HG03460 (cell line): ENCODE measurements at regions not wholly inside any gene's neighbourhood (a gene's known extent, or its start where the extent isn't known, plus 50 kb on each side); places are given as distances from the start of the nearest gene placed in this dataset.

Source experiments
- ATAC-seq: cut with Tn5 transposase; IDR thresholded peaks from one replicate; pipeline ENCODE4 v1.9.1; 2021; ENCODE audit not compliant: unreplicated experiment

GRCh38 chr12:104863296-104863948 lies 94.7 kb downstream of the SLC41A2 start:
- no peak for ATAC-seq

DNA sequence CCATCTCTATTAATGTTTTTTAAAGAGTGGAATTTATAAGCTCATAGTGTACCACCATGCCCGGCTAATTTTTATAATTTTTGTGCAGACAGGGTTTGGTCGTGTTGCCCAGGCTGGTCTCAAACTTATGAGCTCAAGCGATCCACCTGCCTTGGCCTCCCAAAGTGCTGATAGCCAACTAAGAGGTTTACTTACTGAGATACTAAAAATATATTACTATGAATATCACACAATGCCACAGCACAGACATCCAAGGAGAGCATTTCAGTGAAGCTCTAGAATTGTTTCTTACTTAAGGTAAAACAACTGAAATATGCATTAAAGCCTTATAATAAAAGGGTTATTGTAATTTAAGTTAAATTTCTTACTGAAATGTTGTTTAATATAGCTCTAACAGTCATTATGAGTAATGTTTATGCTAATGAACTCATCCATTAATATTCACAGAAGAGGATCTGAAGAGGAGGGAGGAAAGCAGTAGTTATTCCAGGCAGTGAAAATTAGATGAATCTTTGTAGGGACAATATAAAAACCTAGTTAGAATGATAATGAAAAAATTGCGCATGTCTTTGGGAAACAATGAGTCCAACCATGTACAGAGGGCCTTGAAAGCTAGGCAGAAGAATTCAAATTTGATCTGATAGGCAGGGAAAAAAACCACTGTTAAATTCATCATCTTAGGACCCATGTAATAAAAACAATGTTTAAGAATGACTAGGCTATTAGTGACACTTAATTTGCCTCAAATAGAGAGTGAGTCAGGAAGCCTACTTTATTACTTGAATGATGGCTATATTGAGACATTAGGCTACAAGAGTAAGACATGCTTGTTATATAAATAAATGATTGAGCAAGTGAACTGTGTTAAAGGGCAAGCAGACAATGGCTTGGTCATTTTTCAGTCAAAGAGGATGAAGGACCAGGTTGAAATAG lies 99.2 kb downstream of the SLC41A2 start:
- no peak for ATAC-seq

DNA sequence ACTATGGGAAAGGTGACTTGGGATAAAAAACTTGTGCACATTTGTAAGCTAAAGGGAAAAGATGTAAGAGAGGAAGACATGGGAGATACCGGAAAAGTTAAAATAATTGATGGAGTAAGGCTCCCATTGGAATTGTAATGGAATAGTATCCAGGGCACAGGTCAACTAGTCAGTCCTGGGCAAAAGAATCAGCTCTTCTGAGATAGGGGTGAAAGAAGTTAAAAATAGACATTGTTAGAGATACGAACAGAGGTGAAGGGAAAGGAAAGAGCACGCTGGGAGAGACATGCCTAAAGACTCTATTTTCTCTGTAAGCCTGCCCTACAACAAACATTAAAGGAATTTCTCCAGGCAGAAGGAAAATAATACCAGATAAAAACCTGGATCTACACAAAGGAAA lies 101.6 kb downstream of the SLC41A2 start:
- no peak for ATAC-seq

- ATAC-seq, result no peak
Measured at GRCh38 chr12:104855599-104855998, 102.5 kb downstream of the SLC41A2 start.

- ATAC-seq, result no peak
Measured at GRCh38 chr12:104852896-104853295, 105.2 kb downstream of the SLC41A2 start.

- ATAC-seq, result no peak
Measured at GRCh38 chr12:104852102-104852501, 106.0 kb downstream of the SLC41A2 start.

- no peak for ATAC-seq
Measured at GRCh38 chr12:104850781-104851180, 107.3 kb downstream of the SLC41A2 start.

- ATAC-seq, result no peak
Measured at GRCh38 chr12:104846056-104846767, 111.9 kb downstream of the SLC41A2 start.

GRCh38 chr12:104844123-104844522 lies 114.0 kb downstream of the SLC41A2 start:
- ATAC-seq, result no peak

- ATAC-seq, result no peak
Measured at GRCh38 chr12:104840262-104840661, 117.8 kb downstream of the SLC41A2 start.

- ATAC-seq, result no peak
Measured at GRCh38 chr12:104835317-104835716, 122.8 kb downstream of the SLC41A2 start.

- ATAC-seq, result no peak
Measured at GRCh38 chr12:104834607-104835006, 123.5 kb downstream of the SLC41A2 start.

DNA sequence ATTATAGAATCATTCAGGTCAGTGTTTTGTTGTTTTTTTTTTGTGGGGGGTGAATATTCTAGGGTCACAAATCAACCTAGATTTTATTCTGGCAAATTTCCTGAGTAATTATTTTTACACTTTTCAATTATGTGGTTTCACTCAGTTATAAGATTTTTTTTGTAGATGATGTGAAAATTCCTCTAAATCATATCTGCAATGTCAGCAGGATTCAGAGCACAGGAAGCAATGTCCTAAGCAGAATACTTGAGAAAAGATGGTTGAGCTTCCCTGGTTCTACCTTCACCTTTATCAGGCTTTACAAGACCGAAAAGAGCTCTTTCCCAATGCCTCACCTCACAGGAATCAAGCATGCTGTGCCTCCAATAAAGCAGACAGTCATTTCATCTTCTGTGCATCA lies 124.3 kb downstream of the SLC41A2 start:
- ATAC-seq, result no peak

DNA sequence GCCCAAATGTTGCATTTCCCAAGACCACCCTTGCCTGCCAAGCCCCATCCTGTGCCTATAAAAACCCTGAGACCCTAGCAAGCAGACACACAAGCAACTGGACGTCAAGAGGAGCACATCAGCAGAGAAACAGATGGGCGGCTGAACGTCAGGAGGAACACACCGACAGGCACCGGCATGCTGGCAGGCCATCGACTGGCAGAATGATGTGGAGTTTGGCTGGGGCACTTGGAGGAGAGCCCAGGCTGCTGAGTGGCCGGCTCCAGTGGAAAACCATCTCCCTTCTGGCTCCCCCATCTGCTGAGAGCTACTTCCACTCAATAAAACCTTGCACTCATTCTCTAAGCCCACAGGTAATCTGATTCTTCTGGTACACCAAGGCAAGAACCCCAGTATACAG lies 130.1 kb downstream of the SLC41A2 start:
- no peak for ATAC-seq

DNA sequence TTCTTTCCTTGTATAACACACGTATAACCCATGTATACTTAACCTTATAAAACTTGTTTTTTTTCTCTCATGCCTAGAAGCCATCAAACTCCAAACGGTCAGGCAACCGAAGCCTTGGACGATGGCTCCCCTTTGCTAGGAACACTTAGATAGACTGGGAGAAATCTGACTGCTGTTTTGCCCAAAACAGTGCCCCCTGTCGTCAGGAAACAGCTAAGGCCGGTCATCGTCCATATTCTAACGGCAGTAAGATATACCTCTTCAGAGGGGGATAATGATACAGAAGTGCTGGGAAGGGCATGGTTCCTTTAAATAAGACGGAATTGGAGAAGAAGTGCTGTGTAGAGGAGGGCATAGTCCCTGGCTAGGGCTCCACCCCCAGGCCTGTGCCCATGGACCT lies 130.5 kb downstream of the SLC41A2 start:
- ATAC-seq, result no peak

GRCh38 chr12:104825408-104825807 lies 132.7 kb downstream of the SLC41A2 start:
- ATAC-seq, result no peak

DNA sequence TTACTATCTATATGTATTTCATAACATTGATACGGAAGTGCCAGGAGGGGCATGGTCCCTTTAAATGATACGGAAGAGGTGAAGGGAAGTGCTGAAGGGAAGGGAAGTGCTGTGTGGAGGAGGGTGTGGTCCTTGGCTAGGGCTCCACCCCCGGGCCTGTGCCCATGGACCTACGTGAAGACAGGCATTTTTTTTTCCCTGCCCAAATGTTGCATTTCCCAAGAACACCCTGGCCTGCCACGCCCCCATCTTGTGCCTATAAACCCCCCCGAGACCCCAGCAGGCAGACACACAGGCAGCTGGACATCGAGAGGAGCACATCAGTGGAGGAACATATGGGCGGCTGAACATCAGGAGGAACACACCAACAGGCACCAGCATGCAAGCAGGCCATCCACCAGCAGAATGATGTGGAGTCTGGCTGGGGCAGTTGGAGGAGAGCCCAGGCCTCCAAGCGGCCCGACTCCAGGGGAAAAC lies 134.1 kb downstream of the SLC41A2 start:
- no peak for ATAC-seq

- no peak for ATAC-seq
Measured at GRCh38 chr12:104822941-104823340, 135.1 kb downstream of the SLC41A2 start.

- no peak for ATAC-seq
Measured at GRCh38 chr12:104816845-104817503, 141.1 kb downstream of the SLC41A2 start.

DNA sequence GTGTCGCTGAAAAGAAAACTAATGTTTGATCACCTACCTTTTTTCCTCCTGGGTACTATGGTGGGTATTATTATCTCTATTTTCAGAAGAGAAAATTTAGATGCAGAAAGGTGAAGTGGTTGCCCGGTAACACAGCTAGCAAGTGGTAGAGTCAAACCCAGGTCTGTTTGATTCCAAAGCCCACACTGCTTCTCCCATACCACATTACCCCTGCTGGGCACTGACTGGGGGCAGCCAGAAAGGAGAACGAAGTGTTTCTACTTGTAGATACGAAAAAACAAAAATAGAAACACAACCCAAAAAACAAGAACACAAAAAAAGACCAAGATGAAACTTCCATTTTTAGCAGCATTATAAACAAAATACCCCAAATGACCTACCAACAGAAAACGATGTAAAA lies 142.2 kb downstream of the SLC41A2 start:
- no peak for ATAC-seq

DNA sequence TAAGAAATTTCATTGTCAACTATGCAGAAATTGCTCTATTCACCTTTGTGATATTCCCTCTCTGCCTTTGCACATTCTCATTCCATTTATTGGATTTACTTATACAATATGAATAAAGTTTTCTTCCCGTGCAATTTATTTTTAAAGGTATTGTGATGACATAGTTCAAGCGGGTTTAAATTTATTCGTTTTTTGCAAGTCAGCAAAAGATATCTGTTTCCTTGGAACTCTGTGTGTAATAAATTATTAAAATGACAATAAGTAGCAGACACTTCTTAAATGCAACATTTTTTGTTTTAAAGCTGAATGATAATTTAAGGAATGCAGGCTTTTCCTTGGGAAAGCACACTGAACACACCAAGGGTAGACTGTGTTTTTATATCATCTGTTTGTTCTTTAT lies 143.1 kb downstream of the SLC41A2 start:
- no peak for ATAC-seq
